ENCODE measurements at regions not wholly inside any gene's neighbourhood (a gene's known extent, or its start where the extent isn't known, plus 50 kb on each side); places are given as distances from the start of the nearest gene placed in this dataset.

DNA sequence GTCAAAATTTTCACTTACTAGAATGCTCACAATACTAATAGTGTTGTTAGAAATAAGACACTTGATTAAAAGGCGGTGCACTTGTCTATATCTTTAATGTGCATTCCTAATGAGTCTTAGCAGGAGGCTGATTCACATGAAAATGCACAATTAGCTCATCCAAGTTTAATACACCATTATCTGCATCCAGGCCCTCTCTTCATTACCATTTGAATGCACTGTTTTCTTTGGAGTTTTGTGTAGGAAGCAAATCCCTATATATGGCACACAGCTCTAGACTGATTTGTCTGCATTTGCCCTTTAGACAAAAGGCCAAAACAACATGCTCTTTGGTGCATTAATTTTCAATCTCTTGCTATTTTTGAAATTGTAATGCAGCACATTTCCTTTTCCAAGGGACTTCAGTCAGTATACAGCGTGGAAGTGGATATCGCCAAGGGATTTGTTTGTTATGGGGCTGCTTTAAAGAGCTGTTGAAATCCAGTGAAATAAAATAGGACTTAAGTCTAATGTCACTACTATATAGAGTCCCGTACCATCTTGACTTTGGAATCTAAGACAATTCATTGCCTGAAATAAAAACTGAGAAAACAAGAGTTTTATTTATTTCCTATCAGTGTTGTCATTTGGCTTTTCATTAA is 257.6 kb upstream of the CPHXL start:
- TF ChIP-seq, protein P1, sequence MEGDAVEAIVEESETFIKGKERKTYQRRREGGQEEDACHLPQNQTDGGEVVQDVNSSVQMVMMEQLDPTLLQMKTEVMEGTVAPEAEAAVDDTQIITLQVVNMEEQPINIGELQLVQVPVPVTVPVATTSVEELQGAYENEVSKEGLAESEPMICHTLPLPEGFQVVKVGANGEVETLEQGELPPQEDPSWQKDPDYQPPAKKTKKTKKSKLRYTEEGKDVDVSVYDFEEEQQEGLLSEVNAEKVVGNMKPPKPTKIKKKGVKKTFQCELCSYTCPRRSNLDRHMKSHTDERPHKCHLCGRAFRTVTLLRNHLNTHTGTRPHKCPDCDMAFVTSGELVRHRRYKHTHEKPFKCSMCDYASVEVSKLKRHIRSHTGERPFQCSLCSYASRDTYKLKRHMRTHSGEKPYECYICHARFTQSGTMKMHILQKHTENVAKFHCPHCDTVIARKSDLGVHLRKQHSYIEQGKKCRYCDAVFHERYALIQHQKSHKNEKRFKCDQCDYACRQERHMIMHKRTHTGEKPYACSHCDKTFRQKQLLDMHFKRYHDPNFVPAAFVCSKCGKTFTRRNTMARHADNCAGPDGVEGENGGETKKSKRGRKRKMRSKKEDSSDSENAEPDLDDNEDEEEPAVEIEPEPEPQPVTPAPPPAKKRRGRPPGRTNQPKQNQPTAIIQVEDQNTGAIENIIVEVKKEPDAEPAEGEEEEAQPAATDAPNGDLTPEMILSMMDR (IDR thresholded peaks at IDR 0.05) = no peak
- no peak for TF ChIP-seq EZH2 (IDR thresholded peaks at IDR 0.05; ENCODE audit: borderline replicate concordance, insufficient read depth, low read depth, low read length, poor library complexity, severe bottlenecking)

All from B cell (primary cell).